ENCODE measurements at regions not wholly inside any gene's neighbourhood (a gene's known extent, or its start where the extent isn't known, plus 50 kb on each side); places are given as distances from the start of the nearest gene placed in this dataset.

- TF ChIP-seq EZH2 (IDR thresholded peaks at IDR 0.05) (no peak), POLR2AphosphoS5 (IDR thresholded peaks at IDR 0.05; ENCODE audit: borderline replicate concordance, low read depth, low read length) (no peak)
Observed at GRCh38 chr12:81811061-81811777, 52.1 kb upstream of the PPFIA2 start.
